Astrocyte of the spinal cord (primary cell): ENCODE measurements at regions not wholly inside any gene's neighbourhood (a gene's known extent, or its start where the extent isn't known, plus 50 kb on each side); places are given as distances from the start of the nearest gene placed in this dataset.

Source experiments
- DNase-seq: peaks from one replicate; pipeline ENCODE4 v3.0.0; 2011; ENCODE audit warnings: low read depth, low spot score
- H3K4me3 ChIP-seq: 2 replicates; pipeline ENCODE4 v1.5.1; 2011; ENCODE audit warnings: low read depth, mild to moderate bottlenecking, low read length, moderate library complexity
- CTCF ChIP-seq: IDR thresholded peaks from 2 replicates; pipeline ENCODE4 v1.5.1; 2012; ENCODE audit warnings: low read depth, mild to moderate bottlenecking, low read length, inconsistent platforms
- in situ Hi-C: cut with HindIII; loops from 2 replicates; pipeline ENCODE4 v1.10.0; 2017; ENCODE audit warnings: low sequenced_read_pairs

GRCh38 chr7:79951415-79951814, 183.2 kb upstream of the GNAI1 start:
- in situ Hi-C loops = no loop called here
- no peak for TF ChIP-seq CTCF

GRCh38 chr7:79949778-79950177, 184.9 kb upstream of the GNAI1 start:
- DNase-seq = no peak
- TF ChIP-seq CTCF = no peak
- no peak overlapping the region for H3K4me3 ChIP-seq
- in situ Hi-C loops = no loop called here

More at GRCh38 chr7:79951415-79951814, 183.2 kb upstream of the GNAI1 start:
- DNase-seq = no peak
- H3K4me3 ChIP-seq = no peak overlapping the region

GRCh38 chr7:79936281-79936983, 198.2 kb upstream of the GNAI1 start:
- no peak for DNase-seq
- no peak overlapping the region for H3K4me3 ChIP-seq
- in situ Hi-C loops = no loop called here
- no peak for TF ChIP-seq CTCF

DNA sequence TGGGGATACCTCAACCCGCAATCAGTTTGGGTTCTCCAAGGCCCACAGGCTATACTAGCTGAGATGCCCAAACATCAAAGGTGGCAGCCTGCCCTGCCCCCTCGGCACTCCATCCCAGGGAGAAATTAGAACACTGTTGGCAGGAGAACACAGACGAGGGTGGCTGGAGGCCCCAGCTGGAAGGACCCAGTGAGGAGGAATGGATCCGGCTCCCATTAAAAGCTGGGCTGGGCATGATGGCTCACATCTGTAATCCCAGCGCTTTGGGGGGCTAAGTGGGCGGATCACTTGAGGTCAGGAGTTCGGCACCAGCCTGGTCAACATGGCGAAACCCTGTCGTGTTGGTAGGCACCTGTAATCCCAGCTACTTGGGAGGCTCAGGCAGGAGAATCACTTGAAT, 199.9 kb upstream of the GNAI1 start:
- in situ Hi-C loops = no loop called here
- no peak overlapping the region for H3K4me3 ChIP-seq
- no peak for TF ChIP-seq CTCF

DNA sequence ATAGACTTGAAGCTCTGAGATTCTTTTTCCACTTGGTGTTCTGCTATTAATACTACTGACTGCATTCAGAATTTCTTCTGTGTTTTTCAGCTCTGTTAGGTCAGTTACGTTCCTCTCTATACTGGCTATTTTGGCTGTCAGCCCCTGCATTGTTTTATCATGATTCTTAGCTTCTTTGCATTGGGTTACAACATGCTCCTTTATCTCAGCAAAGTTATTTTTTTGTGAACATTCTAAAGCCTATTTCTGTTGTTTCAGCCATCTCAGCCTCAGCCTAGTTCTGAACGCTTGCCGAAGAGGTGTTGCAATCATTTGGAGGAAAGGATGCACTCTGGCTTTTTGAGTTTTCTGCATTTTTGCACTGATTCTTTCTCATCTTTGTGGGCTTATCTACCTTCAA, 201.5 kb upstream of the GNAI1 start:
- H3K4me3 ChIP-seq = no peak overlapping the region
- TF ChIP-seq CTCF = no peak
- peak; percentile 56 for DNase-seq
- in situ Hi-C loops = no loop called here

More for the DNA sequence above, 199.9 kb upstream of the GNAI1 start:
- no peak for DNase-seq

GRCh38 chr7:79930604-79931003, 204.0 kb upstream of the GNAI1 start:
- no peak overlapping the region for H3K4me3 ChIP-seq
- in situ Hi-C loops = no loop called here
- no peak for DNase-seq
- no peak for TF ChIP-seq CTCF
